ENCODE measurements at regions not wholly inside any gene's neighbourhood (a gene's known extent, or its start where the extent isn't known, plus 50 kb on each side); places are given as distances from the start of the nearest gene placed in this dataset.
A peak's percentile ranks its signal among the peaks of the same experiment; 100 is the strongest.

DNA sequence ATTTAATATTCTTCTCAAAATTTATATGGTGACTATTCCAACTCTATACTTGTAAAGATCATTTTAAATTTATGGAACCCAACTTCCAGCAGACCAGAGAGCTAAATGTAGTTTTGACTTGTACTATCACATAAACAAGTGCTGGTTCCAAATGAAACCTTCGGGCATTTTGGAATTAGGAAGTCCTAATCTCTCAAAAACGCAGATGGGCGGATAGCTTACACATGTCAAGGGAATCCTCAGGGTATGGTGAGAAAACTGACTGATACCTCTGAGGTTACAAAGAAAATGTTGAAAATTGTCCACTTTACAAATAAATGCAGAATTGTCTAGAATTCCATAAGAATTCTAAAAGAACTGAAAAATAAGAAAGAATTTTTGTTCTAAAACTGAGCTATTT, 224.1 kb downstream of the SS18 start:
- DNase-seq: no peak

- no peak for DNase-seq
Measured at GRCh38 chr18:25862881-25863600, 227.4 kb downstream of the SS18 start.

DNA sequence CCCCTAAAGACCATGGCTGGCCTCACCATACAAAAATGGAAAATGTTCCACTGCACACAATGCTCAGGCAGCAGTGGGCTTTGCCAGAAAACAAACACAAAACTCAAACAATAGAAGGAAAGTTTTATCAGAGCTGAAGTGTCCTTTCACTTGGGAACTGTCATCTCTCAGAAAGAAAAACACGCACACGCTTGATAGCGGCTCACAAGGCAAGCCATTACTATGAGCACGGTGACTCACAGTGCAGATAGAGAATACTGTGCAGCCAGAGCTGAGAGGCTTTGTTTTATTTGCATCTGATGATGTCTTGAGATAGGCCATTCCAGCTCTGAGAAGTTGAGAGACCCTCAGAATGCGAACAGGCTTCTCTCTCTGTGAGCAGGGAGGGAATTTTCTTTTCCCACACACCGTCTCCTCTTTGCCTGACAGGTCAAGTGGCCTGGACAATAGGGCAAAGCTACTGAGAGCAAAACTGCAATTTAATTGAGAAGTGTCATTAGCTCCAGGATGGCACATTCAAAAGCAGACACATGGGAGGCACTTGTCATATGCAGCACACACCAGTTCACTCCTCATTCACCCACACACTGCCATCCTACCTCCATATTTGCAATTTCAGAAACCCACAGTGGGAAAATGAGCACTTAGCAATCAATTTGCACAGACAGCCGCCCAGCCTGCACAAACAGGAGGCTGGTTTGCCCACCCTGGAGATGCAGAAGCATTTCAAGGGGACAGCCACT, 236.6 kb downstream of the SS18 start:
- no peak for DNase-seq

DNA sequence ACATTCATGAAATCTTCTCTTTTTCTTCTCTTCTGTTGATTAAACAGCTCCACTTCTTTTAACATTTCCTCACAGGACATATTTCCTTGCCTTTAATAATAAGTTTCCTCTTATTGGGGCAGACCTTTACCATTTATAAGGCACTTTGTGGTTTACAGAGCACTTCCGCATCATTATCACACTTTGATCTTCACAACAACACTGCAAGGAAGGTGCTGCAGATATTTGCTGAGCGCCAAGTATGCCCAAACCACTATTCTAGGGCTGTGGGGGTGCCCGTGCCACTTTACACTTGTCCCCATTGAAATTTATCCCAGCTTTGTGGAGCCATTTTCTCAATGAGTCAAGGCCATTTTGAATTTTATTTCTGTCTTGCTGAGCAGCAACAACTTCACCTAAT, 246.6 kb downstream of the SS18 start:
- DNase-seq: no peak

- no peak for DNase-seq
Measured at GRCh38 chr18:25842665-25843064, 247.7 kb downstream of the SS18 start.

DNA sequence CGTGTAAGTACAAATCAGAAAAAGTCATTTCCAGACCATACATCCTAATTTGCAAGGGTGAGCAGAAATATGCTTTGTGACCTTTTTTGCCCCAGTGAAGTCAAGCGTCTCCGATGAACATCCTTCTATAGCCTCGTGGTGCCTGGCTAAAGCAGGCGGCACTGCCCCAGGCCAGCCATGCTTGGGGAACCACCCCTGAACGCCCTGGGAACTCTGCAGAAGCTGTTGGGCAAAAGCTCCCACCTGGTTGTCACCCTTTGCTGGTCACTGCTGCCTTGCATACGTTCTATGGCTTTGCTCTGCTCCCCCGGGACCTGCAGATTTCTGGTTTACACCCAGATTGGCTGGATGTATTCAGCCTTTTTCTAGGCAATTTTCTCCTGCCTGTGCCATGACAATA, 256.4 kb downstream of the SS18 start:
- no peak for DNase-seq

- peak; percentile 15 to 44 for DNase-seq
Measured at GRCh38 chr18:25832001-25832604, 258.3 kb downstream of the SS18 start.

- no peak for DNase-seq
Measured at GRCh38 chr18:25831301-25831701, 259.1 kb downstream of the SS18 start.

GRCh38 chr18:25830787-25831186, 259.6 kb downstream of the SS18 start:
- DNase-seq: no peak

GRCh38 chr18:25827961-25828561, 262.4 kb downstream of the SS18 start:
- DNase-seq: no peak

DNA sequence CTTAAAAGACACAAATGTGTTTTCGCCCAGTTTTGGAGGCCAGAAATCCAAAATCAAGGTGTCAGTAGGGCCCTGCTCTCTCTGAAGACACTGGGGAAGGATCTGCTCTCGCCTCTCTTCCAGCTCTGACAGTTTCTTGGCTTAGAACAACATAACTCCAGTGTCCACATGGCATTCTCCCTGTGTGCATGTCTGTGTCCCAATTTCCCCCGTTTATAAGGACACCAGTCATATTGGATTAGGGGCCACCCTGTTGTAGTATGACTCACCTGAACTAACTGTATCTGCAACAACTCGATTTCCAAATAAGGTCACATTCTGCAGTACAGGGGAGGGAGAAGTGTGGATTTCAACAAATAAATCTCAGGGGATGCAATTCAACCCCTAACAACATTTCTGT, 263.2 kb downstream of the SS18 start:
- no peak for DNase-seq

GRCh38 chr18:25826823-25827222, 263.6 kb downstream of the SS18 start:
- DNase-seq: no peak

DNA sequence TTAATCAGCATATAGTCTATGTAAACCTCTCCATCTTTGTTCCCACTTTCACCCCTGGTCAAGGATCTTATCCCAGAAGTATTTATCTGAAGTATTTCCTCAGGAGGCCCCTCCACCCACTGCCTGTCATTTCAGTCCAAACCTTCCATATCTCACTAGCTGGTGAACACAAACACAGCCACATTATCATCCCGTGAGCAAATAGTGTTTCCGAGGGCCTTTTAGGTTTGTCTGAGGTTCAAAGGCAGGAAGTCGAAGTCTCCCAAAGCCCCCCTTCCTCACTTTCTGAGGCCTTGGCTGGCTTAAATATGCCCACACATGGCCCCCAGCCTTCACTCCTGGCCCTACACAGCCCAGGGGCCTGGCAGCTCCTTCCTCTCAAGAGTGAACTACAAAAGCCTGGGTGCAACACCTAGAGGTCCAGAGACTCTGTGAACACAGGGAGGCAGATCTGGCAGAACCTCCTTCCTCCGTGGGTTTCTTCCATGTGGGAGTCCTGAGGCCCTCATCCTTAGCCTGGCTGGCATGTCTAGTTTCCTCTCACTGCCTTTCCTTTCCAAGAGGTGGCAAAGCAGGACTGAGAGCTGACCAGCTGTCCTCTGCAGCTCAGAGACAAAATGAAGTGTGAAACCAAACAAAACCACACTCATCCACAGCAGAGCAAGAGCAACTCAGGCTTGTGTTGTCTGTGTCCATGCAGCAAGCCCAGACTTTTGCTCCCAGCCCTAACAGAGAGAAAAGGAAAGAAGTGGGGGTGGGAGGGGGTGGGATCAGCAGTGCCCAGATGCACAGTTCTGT, 264.2 kb downstream of the SS18 start:
- no peak for DNase-seq

GRCh38 chr18:25825056-25825455, 265.4 kb downstream of the SS18 start:
- no peak for DNase-seq

- no peak for DNase-seq
Measured at GRCh38 chr18:25819746-25820363, 270.6 kb downstream of the SS18 start.

GRCh38 chr18:25818505-25818904, 271.9 kb downstream of the SS18 start:
- DNase-seq: no peak

DNA sequence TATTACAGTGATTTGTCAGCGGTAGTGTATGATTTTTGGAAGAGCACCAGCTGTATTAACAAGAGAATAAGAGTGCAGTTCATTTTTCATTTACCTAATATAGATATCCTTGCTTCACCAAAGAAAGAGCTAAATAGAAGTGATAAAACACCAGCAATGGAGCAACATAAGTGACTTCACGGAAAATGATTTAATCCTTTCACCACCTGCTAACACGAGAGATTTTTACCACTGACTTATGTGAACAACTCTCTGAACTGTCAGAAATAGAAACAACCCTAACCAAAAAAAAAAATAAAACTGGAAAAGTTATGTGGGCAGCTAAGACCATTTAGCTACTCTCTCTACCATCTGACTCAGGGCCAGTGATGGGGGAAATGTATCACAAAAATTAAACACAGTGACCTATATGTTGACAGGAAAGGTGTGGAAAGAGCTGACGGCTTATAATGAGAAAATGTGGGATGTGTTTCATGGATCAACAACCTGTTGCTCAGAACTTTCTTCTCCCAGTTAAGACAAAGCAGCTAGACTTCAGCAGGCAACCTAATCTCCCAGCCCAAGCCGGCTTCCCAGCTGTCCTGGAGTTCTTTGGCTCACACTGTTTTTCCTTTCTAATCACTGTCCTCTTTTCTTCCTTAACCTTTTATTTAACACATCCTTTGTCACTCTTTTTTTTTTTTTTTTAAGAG, 272.7 kb downstream of the SS18 start:
- no peak for DNase-seq

DNA sequence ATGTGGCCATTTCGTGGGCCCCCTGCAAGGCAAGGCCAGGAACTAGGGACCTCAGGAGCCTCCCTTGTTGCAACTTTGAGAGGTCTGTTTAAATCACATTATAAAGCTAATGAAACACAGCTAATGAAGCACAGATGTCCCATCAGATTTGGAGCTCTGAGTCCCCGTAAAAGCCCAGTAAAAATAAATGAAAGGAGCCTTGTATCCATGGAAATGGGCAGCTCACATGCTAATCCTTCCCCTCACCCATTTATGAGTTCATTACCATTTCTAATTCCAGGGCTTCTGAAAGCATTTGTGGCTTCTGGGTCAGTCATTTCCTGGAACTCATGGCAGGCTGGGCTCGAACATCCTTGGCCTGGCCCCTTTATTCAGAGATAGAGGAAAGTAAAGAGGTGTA, 274.8 kb downstream of the SS18 start:
- no peak for DNase-seq

- DNase-seq: no peak
Measured at GRCh38 chr18:25814841-25815458, 275.5 kb downstream of the SS18 start.

GRCh38 chr18:25813110-25813509, 277.3 kb downstream of the SS18 start:
- DNase-seq: no peak

DNA sequence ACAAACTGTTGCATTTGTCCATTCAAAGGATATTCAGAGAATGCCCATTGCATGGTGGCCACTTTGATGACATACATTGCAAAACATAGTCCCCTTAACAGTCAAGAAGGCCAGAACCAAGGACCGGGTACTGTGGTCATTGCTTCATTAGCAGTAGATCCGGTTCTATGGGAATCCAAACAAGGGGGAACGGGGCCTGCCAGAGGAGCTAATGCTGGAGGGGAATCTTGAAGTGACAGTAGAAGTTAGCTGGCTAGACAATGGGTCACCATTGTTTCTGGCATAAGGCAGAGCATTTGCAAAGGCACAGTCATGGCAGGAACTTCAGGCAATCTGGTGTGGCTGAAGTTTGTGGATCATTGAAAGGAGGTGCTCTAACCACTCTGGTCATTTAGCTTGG, 279.7 kb downstream of the SS18 start:
- no peak for DNase-seq
